ENCODE measurements at regions not wholly inside any gene's neighbourhood (a gene's known extent, or its start where the extent isn't known, plus 50 kb on each side); places are given as distances from the start of the nearest gene placed in this dataset.

GRCh38 chr20:24146231-24146634, 157.7 kb upstream of the GGTLC1 start:
- no peak for DNase-seq

DNA sequence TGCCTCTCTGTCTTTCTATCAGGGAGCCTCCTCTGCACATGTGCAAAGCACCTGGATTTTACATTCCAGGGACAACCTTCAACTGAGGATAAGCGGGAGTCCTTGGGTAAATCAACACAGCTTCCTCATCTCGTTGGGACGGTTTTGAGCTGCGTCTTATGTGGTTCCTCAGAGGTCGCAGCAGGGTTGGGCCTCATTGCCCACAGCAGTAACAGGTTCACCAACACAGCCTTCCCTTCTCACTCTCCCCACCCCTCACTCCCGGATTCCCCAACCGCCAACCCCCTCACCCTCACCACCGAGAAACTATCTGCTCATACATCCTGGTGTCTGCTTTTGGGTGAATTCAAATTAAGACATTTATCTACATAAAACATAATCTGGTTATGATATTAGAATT, 155.8 kb upstream of the GGTLC1 start:
- no peak for DNase-seq

DNA sequence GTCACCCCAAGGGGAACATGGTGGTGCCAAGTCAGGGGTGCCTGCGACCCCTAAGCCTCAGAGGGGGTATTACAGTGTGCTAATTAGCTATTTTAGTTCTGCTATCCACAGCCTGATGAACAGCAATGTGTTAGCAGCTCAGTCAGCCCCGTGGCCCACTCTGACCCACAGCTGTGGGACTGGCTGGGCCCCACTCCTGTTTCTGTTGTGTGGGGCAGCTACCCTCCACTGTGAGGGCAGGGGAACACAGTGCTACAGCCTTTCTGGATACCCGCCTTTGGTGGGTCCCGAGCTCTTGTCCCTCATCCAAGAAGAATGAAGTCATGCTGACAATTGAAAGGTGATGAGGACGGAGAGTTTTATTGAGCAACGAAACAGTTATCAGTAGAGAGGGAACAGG, 152.5 kb upstream of the GGTLC1 start:
- DNase-seq = no peak

DNA sequence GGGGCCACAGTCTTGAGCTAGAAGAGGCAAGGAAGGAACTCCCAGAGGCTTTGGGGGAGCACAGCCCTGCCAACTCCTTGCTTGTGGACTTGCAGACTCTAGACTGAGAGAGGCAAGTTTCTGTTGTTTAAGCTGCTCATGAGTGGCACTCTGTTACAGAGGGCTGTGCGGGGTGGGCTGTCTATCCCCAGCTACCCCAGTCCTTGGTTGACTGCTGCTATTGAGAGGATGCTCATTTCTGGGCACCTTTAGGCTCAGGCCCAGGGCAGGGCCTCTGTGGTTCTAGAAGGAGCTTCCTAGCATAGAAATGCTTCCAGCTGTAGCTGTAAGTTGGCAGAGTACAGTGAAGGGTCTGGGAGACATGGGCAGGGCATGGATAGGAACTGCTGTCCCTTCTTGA, 151.3 kb upstream of the GGTLC1 start:
- DNase-seq = no peak

GRCh38 chr20:24138951-24139350, 150.4 kb upstream of the GGTLC1 start:
- no peak for DNase-seq

GRCh38 chr20:24138196-24138857, 149.7 kb upstream of the GGTLC1 start:
- DNase-seq = no peak

- DNase-seq = no peak
These were observed 148.2 kb upstream of the GGTLC1 start for GRCh38 chr20:24136659-24137246.

DNA sequence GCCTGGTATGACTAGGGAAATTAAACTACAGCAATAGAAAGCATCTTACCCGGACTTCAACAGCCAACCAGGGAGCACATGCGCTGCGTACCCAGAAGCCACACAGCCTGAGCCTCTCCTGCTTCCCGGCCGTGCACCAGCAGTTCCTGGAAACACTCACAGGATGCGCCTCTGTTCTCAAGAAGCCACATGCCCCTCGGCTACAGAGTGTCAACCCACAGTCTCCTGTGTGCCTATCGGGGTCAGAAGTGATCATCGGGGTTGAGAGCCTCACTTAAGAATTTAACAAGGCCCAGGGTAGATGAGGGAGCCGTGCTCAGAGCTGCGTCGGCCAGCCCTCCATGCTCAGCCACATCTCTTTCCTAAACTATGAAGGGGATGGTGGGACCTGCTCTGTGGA, 147.2 kb upstream of the GGTLC1 start:
- DNase-seq = no peak

- no peak for DNase-seq
These were observed 146.4 kb upstream of the GGTLC1 start for GRCh38 chr20:24134930-24135329.

GRCh38 chr20:24134284-24134683, 145.7 kb upstream of the GGTLC1 start:
- no peak for DNase-seq

- DNase-seq = no peak
These were observed 143.7 kb upstream of the GGTLC1 start for GRCh38 chr20:24132246-24132645.

GRCh38 chr20:24131684-24132083, 143.1 kb upstream of the GGTLC1 start:
- DNase-seq = no peak

DNA sequence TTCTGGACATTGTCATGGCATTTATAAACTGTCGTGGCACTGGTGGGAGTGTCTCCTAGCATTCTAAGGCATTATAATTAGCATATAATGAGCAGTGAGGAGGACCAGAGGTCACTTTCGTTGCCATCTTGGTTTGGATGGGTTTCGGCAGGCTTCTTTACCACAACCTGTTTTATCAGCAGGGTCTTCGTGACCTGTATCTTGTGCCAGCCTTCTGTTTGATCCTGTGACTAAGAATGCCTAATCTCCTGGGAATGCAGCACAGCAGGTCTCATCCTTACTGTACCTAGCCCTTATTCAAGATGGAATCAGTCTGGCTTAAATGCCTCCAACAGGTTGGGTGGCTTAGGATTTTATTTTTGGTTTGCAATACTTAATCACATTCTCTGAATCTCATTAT, 142.7 kb upstream of the GGTLC1 start:
- no peak for DNase-seq

GRCh38 chr20:24129641-24130040, 141.1 kb upstream of the GGTLC1 start:
- DNase-seq = no peak

- DNase-seq = no peak
These were observed 136.5 kb upstream of the GGTLC1 start for GRCh38 chr20:24124951-24125650.

GRCh38 chr20:24124003-24124402, 135.4 kb upstream of the GGTLC1 start:
- DNase-seq = no peak

DNA sequence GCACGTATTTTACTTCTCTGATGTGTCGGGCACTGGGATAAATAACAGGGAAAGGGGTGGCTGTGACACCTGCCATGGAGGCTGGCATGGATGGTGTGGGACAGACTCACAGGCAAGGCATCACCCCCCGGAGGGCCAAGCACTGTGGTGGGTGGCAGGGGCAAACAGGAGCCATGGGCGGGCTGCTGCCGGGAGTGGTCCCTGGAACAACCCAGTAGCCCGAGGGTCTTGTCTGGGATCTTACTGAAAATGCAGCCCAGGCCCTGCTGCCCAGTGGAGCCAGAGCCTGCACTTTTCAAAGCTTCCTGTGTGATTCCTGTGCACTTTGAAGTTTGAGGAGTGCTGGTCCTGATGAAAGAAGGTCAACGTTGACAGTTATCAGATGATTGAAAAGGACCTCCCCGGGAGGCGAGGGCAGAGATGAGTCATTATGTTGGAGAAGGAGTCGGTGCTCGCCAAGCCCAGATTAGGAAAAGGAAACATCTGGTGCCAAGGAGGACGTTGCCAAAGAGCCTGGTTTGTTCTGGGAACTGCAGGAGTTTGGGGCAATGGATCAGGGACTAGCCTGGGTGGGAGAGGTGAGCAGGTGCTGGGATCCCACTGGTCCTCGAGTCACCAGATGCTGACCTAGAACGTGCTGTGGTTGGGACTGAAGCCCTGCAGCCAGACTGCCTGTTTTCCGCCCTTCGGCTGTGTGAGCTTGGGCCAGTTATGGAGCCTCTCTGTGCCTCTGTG, 130.0 kb upstream of the GGTLC1 start:
- DNase-seq = no peak

DNA sequence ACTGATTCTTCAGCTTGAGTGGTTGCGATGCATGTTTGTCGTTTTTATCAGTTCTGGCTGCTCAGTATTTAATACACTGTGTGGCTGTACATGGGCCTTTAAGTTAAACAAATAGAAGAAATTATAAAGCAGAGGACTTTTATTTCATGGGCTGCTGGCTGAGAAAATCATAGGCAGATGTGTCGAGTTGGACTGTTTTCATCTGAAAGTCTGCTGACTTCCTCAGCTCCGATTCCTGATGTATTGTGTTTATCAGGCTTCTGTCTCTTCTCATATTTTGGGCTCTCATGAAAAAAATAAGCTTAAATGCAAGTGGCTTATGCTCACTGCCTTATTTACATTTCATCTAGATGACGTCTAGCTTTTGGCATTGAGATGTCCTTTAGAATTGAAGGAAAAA, 129.5 kb upstream of the GGTLC1 start:
- no peak for DNase-seq

- no peak for DNase-seq
These were observed 128.8 kb upstream of the GGTLC1 start for GRCh38 chr20:24117383-24117782.

DNA sequence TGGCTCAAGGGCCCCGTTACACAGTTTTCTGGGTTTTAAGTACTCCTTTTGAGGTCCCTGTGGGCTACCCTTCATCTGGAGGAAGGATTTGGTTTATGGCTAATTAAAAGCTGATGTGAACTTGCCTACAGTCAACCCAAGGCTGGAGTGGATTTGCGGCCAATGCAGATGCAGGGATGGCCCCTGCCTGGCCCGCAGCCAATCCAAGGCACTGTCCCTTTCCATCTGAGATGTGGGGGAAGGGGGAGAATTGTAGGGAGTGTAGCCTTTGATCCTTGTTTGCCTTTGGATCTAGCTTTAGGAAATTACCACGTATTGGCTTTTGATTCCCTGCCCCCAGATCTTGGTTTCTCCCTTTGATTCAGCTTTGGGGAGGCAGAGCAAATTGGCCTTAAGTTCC, 128.0 kb upstream of the GGTLC1 start:
- DNase-seq = no peak

GRCh38 chr20:24112360-24112759, 123.8 kb upstream of the GGTLC1 start:
- no peak for DNase-seq

DNA sequence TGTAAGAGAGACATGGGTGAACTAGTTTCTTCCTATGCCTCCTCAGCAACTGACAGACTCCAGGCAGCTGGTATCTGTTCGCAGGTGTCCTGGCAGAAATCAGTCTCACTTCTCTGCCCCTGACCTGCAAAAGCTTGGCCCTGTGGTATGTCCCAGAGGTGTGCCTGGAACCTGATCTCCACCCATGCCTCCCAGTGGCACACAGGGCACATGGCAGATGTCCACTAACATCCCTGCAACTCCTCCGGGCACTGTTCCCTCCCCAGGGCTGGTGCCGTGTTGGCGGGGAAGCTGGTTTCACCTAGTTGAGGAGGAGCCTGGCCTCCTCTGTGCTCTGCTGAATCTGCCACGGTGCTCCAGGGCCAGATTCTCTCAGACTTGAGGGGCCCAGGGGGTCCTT, 123.3 kb upstream of the GGTLC1 start:
- no peak for DNase-seq

All from nucleus accumbens (tissue), 56 donors.